ENCODE measurements at regions not wholly inside any gene's neighbourhood (a gene's known extent, or its start where the extent isn't known, plus 50 kb on each side); places are given as distances from the start of the nearest gene placed in this dataset.

- Histone ChIP-seq H3K9me3 (replicated peaks in 1 of 11) (0 out of 22 replicates have a peak, but pooled peaks cover 0 to 1% (median 0%) of the 10 kb centered on the region in 11 experiments), H3K4me3 (no peak overlapping the region), H4K20me1 (no peaks in the 10 kb centered on the region), H3K4me2 (no peak overlapping the region), H3K4me1 (peaks cover 3 to 39% (median 13%) of the 10 kb centered on the region in 10 experiments; a peak in 15 of 20 replicates), H3K36me3 (no peaks in the 10 kb centered on the region), H3K9ac (no peak overlapping the region), H3K27ac (no peak overlapping the region), H3K27me3 (no peaks in the 10 kb centered on the region)
- no peak for TF ChIP-seq Cebpa-rat (IDR thresholded peaks at IDR 0.05)
Measured at GRCh38 chr1:234713859-234714258, 103.9 kb upstream of the IRF2BP2 start.

- Histone ChIP-seq H4K20me1 (no peaks in the 10 kb centered on the region), H3K4me2 (no peak overlapping the region), H3K27ac (no peak overlapping the region), H3K9ac (no peak overlapping the region), H3K4me3 (no peak overlapping the region), H3K36me3 (no peaks in the 10 kb centered on the region), H3K4me1 (peaks cover 0 to 37% (median 10%) of the 10 kb centered on the region in 10 experiments; a peak in 14 of 20 replicates), H3K9me3 (replicated peaks in 1 of 11) (peaks cover 0 to 5% (median 0%) of the 10 kb centered on the region in 11 experiments; a peak in 2 of 22 replicates), H3K27me3 (no peaks in the 10 kb centered on the region)
- TF ChIP-seq Cebpa-rat (IDR thresholded peaks at IDR 0.05), result no peak
Measured at GRCh38 chr1:234713440-234713839, 103.5 kb upstream of the IRF2BP2 start.

GRCh38 chr1:234712891-234713305 lies 102.9 kb upstream of the IRF2BP2 start:
- no peak for TF ChIP-seq Cebpa-rat (IDR thresholded peaks at IDR 0.05)
- no peaks in the 10 kb centered on the region for H4K20me1 ChIP-seq
- H3K4me1 ChIP-seq, result peaks cover 0 to 33% (median 9%) of the 10 kb centered on the region in 10 experiments; a peak in 13 of 20 replicates
- H3K9me3 ChIP-seq (replicated peaks in 1 of 11), result peaks cover 0 to 9% (median 0%) of the 10 kb centered on the region in 11 experiments; a peak in 2 of 22 replicates
- no peak overlapping the region for H3K27ac ChIP-seq
- H3K9ac ChIP-seq, result no peak overlapping the region
- no peaks in the 10 kb centered on the region for H3K36me3 ChIP-seq
- no peaks in the 10 kb centered on the region for H3K27me3 ChIP-seq
- no peak overlapping the region for H3K4me3 ChIP-seq
- no peak overlapping the region for H3K4me2 ChIP-seq

GRCh38 chr1:234710936-234711724 lies 101.2 kb upstream of the IRF2BP2 start:
- peaks cover 0 to 9% (median 0%) of the 10 kb centered on the region in 11 experiments; a peak in 2 of 22 replicates for H3K9me3 ChIP-seq (replicated peaks in 1 of 11)
- no peaks in the 10 kb centered on the region for H3K27me3 ChIP-seq
- H3K4me1 ChIP-seq, result peaks cover 0 to 45% (median 12%) of the 10 kb centered on the region in 10 experiments; a peak in 13 of 20 replicates
- H3K27ac ChIP-seq, result no peak overlapping the region
- no peaks in the 10 kb centered on the region for H3K36me3 ChIP-seq
- no peak overlapping the region for H3K4me3 ChIP-seq
- no peak overlapping the region for H3K4me2 ChIP-seq
- no peak for TF ChIP-seq Cebpa-rat (IDR thresholded peaks at IDR 0.05)
- H3K9ac ChIP-seq, result no peak overlapping the region
- no peaks in the 10 kb centered on the region for H4K20me1 ChIP-seq

- Histone ChIP-seq H3K27me3 (no peaks in the 10 kb centered on the region), H3K4me1 (peaks cover 0 to 45% (median 13%) of the 10 kb centered on the region in 10 experiments; a peak in 17 of 20 replicates), H3K36me3 (no peaks in the 10 kb centered on the region), H3K27ac (peak overlapping the region in 3 of 11 experiments; percentile 37 to 45 (median 39); a peak in 3 of 22 replicates), H3K9me3 (replicated peaks in 1 of 11) (peaks cover 0 to 9% (median 0%) of the 10 kb centered on the region in 11 experiments; a peak in 2 of 22 replicates), H3K4me3 (no peak overlapping the region), H3K9ac (no peak overlapping the region), H4K20me1 (no peaks in the 10 kb centered on the region), H3K4me2 (peak overlapping the region in 3 of 11 experiments; percentile 16 to 43 (median 40); a peak in 5 of 22 replicates)
- no peak for TF ChIP-seq Cebpa-rat (IDR thresholded peaks at IDR 0.05)
Measured at GRCh38 chr1:234710381-234710780, 100.4 kb upstream of the IRF2BP2 start.

GRCh38 chr1:234709473-234710228 lies 99.7 kb upstream of the IRF2BP2 start:
- no peak for TF ChIP-seq Cebpa-rat (IDR thresholded peaks at IDR 0.05)
- Histone ChIP-seq H3K27ac (peak overlapping the region in 6 of 11 experiments; percentile 29 to 45 (median 38); a peak in 8 of 22 replicates), H3K9ac (peak overlapping the region in 3 of 11 experiments; percentile 18 to 61 (median 31); a peak in 4 of 22 replicates), H3K27me3 (no peaks in the 10 kb centered on the region), H3K4me1 (peaks cover 0 to 50% (median 20%) of the 10 kb centered on the region in 10 experiments; a peak in 17 of 20 replicates), H4K20me1 (no peaks in the 10 kb centered on the region), H3K36me3 (no peaks in the 10 kb centered on the region), H3K4me2 (peak overlapping the region in 7 of 11 experiments; percentile 6 to 43 (median 16); a peak in 10 of 22 replicates), H3K9me3 (replicated peaks in 1 of 11) (peaks cover 0 to 9% (median 0%) of the 10 kb centered on the region in 11 experiments; a peak in 2 of 22 replicates), H3K4me3 (no peak overlapping the region)

GRCh38 chr1:234708700-234709395 lies 98.9 kb upstream of the IRF2BP2 start:
- Histone ChIP-seq H3K4me1 (peaks cover 0 to 50% (median 23%) of the 10 kb centered on the region in 10 experiments; a peak in 17 of 20 replicates), H3K4me2 (peak overlapping the region in 4 of 11 experiments; percentile 16 to 43 (median 38); a peak in 4 of 22 replicates), H4K20me1 (no peaks in the 10 kb centered on the region), H3K27me3 (no peaks in the 10 kb centered on the region), H3K9me3 (replicated peaks in 1 of 11) (peaks cover 0 to 9% (median 0%) of the 10 kb centered on the region in 11 experiments; a peak in 2 of 22 replicates), H3K36me3 (no peaks in the 10 kb centered on the region), H3K9ac (no peak overlapping the region), H3K4me3 (no peak overlapping the region), H3K27ac (no peak overlapping the region; a peak in 2 of 22 replicates)
- no peak for TF ChIP-seq Cebpa-rat (IDR thresholded peaks at IDR 0.05)

- H3K27ac ChIP-seq, result peak overlapping the region in 2 of 11 experiments; percentile 21 to 22; a peak in 2 of 22 replicates
- H4K20me1 ChIP-seq, result no peaks in the 10 kb centered on the region
- H3K4me3 ChIP-seq, result no peak overlapping the region
- H3K9ac ChIP-seq, result no peak overlapping the region
- H3K4me1 ChIP-seq, result peaks cover 0 to 50% (median 23%) of the 10 kb centered on the region in 10 experiments; a peak in 17 of 20 replicates
- H3K36me3 ChIP-seq, result no peaks in the 10 kb centered on the region
- peaks cover 0 to 9% (median 0%) of the 10 kb centered on the region in 11 experiments; a peak in 2 of 22 replicates for H3K9me3 ChIP-seq (replicated peaks in 1 of 11)
- H3K27me3 ChIP-seq, result no peaks in the 10 kb centered on the region
- H3K4me2 ChIP-seq, result peak overlapping the region in 3 of 11 experiments; percentile 33 to 77 (median 66); a peak in 6 of 22 replicates
- no peak for TF ChIP-seq Cebpa-rat (IDR thresholded peaks at IDR 0.05)
Measured at GRCh38 chr1:234707641-234708040, 97.7 kb upstream of the IRF2BP2 start.
